Islet precursor cell (in vitro differentiated cells): ENCODE measurements at regions not wholly inside any gene's neighbourhood (a gene's known extent, or its start where the extent isn't known, plus 50 kb on each side); places are given as distances from the start of the nearest gene placed in this dataset.
"Not testable (repeated sequence)": the region's sequence is repeated elsewhere in the genome, so short reads cannot be mapped to it uniquely, and the experiment has no call there.

Experiments
- DNase-seq: peaks from one replicate; pipeline ENCODE4 v3.0.0-alpha.2; 2018

- no peak for DNase-seq
Measured at GRCh38 chr20:12847872-12848271, 160.9 kb upstream of the SPTLC3 start.

- DNase-seq: no peak
Measured at GRCh38 chr20:12849225-12849910, 159.4 kb upstream of the SPTLC3 start.

- DNase-seq: not testable (repeated sequence)
Measured at GRCh38 chr20:12857643-12858042, 151.1 kb upstream of the SPTLC3 start.

GRCh38 chr20:12860619-12861247 is 148.0 kb upstream of the SPTLC3 start:
- no peak for DNase-seq

- no peak for DNase-seq
Measured at GRCh38 chr20:12869669-12870068, 139.1 kb upstream of the SPTLC3 start.

- DNase-seq: no peak
Measured at GRCh38 chr20:12870588-12870987, 138.2 kb upstream of the SPTLC3 start.

GRCh38 chr20:12874933-12875332 is 133.8 kb upstream of the SPTLC3 start:
- no peak for DNase-seq

GRCh38 chr20:12875510-12875909 is 133.3 kb upstream of the SPTLC3 start:
- no peak for DNase-seq

- no peak for DNase-seq
Measured at GRCh38 chr20:12882832-12883506, 125.8 kb upstream of the SPTLC3 start.

GRCh38 chr20:12883507-12883885 is 125.3 kb upstream of the SPTLC3 start:
- DNase-seq: no peak

GRCh38 chr20:12886618-12887363 is 122.0 kb upstream of the SPTLC3 start:
- no peak for DNase-seq

GRCh38 chr20:12891643-12892042 is 117.1 kb upstream of the SPTLC3 start:
- DNase-seq: no peak

GRCh38 chr20:12893019-12893418 is 115.8 kb upstream of the SPTLC3 start:
- DNase-seq: no peak

- DNase-seq: no peak
Measured at GRCh38 chr20:12893653-12894052, 115.1 kb upstream of the SPTLC3 start.

- no peak for DNase-seq
Measured at GRCh38 chr20:12894089-12894488, 114.7 kb upstream of the SPTLC3 start.

GRCh38 chr20:12896180-12896579 is 112.6 kb upstream of the SPTLC3 start:
- no peak for DNase-seq

- DNase-seq: no peak
Measured at GRCh38 chr20:12902992-12903391, 105.8 kb upstream of the SPTLC3 start.

GRCh38 chr20:12906361-12906760 is 102.4 kb upstream of the SPTLC3 start:
- DNase-seq: no peak

- no peak for DNase-seq
Measured at GRCh38 chr20:12911372-12911771, 97.4 kb upstream of the SPTLC3 start.

GRCh38 chr20:12913781-12914443 is 94.9 kb upstream of the SPTLC3 start:
- no peak for DNase-seq

- no peak for DNase-seq
Measured at GRCh38 chr20:12914804-12915203, 94.0 kb upstream of the SPTLC3 start.

- DNase-seq: peak; percentile 93
Measured at GRCh38 chr20:12916699-12917098, 92.1 kb upstream of the SPTLC3 start.

GRCh38 chr20:12924126-12924525 is 84.6 kb upstream of the SPTLC3 start:
- no peak for DNase-seq
